NCI-H748 (cell line): ENCODE measurements at regions not wholly inside any gene's neighbourhood (a gene's known extent, or its start where the extent isn't known, plus 50 kb on each side); places are given as distances from the start of the nearest gene placed in this dataset.
"Not testable (repeated sequence)": the region's sequence is repeated elsewhere in the genome, so short reads cannot be mapped to it uniquely, and the experiment has no call there.

ENCODE experiments used
- DNase-seq: peaks from one replicate; lab custom pipeline; 2025; ENCODE audit not compliant: unreplicated experiment; lab: John Stamatoyannopoulos, UW

DNA sequence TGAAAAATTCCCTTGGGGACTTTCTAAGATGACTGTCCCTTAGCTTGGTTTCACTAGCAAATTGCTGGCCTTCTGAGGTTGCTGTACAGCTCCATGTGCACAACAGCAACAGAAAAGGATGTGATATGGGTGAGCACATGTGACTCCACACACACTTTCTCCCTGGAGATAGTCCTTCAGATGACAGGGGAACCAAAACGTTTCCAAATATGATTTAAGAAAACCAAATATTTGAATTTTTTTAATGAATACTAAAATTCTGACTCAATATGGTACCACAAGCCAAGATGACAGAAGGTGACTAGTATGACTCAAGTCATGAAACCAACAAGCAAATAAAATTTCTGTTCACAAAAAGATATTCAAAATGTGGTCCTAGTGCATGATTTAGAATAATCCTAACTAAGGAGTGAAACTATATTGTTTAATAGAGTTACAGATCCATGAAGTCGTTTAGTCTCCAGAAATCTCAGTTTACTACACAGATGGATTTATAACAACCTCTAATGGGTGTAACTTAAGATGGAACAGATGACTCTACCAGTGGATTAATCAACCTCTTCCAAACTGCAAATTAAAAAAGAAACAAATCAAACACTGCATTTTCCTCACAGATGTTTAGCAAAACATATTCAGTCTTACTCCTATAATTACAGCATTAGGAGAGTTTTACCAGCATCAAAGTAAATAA, 144.8 kb upstream of the PIK3R1 start:
- DNase-seq = peak; percentile 26

DNA sequence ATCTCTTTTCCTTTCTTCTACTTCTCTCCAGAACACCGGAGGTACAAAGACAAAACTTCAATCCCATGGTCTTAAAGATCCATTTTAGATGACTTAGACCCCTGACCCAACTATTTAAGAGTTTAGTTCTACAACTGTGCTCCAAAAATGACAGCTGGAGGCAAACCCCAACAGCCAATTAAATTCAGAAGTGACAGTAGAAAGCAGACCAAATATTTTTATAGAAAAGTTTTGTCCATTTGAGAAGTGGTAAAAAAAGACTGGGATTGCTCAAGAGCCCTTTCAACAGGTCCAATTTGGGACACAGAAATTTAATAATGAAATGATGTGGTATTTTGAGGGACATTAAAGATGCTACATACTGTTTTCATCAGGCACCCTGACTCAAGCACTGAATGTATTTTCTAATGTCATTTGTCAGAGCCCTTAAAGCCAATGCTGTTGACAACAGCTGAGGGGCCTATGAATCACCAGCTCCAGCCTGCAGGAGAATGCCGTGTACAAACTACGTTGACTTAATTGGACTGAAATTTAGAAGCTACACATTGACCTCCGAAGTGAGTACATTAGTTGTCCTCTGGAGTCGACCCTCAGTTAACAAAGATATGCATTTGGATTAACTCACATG, 147.5 kb upstream of the PIK3R1 start:
- no peak for DNase-seq

DNA sequence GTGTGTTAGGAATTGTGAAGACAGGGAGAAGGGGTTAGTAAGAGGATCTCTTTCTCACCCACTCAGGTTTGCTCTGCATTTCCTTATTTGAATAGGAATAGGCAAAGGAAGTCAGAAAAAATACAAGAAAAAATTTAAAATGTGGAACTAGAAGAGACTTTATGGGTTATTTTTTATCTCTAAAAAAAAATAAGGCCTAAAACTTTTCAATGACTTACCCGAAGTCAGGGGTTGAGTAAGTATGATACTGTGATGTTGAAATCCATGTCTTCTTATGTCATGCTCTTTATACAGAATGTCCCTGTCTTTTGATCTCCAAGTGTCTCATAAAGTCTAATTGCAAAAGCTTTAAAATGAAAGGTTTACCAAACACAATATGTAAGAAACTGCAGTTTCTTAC, 148.3 kb upstream of the PIK3R1 start:
- no peak for DNase-seq

DNA sequence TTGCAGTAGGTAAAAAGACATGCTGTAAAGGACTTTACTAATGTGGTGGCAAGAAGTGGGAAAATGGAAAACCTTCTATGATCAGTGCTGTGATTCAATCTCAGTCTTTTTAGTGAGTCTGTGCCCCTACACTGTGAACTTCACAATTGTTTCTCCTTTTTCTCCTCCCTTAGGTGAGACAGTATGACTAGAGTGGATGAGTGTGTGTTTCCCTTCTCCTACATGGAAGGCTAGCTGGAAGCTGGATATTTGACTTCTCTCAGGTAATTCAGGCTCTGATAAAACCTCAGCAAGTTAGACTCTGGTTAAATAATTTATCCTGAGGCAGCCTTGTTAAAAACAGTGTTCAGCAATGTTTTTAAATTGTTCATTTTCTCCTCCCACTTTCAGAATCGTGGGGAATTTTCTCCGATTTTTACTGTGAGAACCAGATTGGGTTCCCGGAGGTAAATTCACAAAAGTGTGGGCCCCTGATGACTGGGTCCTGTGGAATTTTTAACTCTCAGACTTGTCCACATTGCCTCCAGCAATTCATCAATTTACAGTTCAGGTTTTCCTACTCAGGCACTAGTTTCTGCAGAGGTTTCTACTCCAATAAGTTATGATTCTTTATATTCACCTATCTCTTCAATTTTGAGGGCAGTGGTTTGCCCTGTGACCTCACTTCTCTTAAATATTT, 149.1 kb upstream of the PIK3R1 start:
- DNase-seq = no peak

DNA sequence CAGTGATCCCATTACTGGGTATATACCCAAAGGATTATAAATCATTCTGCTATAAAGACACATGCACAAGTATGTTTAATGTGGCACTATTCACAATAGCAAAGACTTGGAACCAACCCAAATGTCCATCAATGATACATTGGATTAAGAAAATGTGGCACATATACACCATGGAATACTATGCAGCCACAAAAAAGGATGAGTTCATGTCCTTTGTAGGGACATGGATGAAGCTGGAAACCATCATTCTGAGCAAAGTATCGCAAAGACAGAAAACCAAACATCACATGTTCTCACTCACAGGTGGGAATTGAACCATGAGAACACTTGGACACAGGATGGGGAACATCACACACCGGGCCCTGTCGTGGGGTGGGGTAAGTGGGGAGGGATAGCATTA, 150.2 kb upstream of the PIK3R1 start:
- not testable (repeated sequence) for DNase-seq

DNA sequence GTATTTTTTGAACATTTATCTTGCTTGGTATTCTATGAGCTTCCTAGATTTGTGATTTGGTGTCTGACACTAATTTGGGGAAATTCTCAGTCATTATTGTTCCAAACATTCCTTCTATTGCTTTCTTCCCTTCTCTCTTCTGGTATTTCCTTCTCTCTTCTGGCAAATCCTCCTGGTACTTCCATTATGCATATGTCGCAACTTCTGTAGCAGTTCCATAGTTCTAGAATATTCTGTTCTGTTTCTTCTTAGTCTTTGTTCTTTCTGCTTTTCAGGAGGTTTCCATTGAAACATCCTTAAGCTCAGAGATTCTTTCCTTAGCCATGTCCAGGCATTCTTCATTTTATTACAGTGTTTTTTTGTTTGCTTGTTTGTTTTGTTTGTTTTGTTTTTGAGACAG, 155.2 kb upstream of the PIK3R1 start:
- DNase-seq = no peak

DNA sequence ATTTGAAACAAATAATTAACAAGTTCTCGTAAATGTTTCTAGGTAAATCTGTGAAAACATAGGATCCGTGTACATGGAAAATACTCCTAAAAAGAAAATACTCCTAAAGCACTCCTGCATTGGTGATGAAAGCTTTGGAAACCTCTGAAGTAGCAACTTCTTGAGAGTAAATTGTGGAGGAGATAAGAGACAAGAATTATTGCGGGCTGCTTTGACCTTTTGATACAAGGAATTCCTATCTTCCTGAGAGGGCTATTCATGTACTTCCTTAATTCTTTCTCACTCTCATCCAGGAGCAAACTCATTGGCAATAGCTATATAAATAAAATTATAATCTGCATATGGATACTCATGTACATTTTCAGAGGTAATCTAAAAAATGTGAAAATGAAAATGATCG, 158.4 kb upstream of the PIK3R1 start:
- no peak for DNase-seq

DNA sequence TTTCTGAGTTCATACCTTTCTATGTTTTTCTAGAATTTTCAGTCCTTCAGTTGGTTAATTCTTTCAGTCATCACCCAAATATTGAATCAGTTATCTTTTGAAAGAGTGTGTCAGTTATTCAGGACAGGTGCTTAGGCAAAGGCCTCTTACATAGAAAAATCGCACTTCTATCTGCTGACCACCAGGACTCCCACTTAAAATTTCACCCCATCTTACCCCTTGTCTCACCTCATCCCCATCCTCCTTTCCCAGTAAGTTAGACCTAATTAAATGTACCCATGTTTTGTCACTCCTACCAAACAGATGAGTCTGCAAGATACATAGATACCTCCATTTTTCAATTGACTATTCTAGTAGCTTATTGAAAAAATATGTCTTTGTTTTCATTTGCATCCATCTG, 159.9 kb upstream of the PIK3R1 start:
- no peak for DNase-seq

DNA sequence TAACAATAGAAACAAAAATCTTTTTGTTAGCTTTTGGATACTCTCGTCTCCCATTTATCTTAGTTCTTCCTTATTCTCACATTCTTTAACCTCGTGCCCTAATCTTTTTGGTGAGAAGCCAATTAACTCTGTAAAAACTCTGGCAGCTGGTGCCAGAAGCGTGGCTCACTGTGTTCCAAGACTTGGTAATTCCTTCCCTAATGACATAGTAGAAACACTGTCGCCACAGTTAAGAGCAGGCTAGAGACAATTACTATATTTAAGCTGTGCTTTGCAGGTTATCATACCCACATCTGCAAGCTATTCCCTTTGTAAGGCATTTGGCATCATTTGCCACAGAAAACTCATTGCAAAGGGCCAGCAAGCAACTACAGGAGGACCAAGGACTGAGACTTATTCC, 160.9 kb upstream of the PIK3R1 start:
- no peak for DNase-seq

DNA sequence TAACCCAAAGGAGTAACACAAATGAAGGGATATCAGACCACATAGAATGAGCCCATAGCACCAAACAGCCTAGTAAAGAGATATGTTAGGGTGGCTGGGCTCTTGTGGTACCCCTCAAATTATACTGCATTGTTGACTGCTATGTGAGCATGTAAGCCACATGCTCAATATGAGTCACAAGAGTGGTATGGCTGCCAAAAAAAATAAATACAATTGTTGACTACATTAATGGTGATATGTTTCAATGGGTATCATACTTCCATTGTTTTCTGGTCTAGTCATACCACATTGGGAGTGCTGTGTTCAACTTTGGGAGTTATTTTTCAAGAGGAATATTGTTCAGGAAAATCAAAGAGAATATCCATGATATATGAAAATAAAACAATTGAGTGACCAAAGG, 162.4 kb upstream of the PIK3R1 start:
- DNase-seq = no peak

DNA sequence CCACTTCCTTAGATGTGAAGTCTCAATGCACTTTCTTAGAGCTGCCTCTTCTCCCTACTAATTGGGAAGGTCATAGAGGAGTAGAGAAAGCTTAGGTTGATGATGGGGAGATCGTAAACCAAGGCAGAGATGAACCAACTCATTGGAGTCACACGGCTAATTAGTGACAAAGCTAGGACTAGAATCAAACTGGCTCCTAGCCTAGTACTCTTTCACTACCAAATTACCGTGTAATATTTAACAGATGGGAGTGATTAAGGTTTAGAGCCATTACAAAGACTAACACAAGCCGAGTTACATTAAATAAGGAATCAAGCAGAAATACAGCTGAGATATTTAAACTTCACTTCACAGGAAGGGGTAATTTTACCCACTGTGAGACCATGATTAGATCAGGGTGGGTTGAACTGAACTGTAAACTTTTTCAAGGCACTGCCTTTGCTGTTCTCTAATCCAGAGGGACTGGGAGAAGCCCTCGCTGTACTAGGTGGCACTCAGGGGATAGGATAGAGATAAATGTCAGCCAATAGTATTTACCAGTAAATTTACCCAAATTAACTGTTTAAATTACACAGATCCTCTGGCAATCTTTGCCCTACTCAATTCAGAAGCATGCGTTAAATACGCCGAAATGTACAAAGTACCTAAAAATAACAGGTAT, 166.4 kb upstream of the PIK3R1 start:
- DNase-seq = no peak

DNA sequence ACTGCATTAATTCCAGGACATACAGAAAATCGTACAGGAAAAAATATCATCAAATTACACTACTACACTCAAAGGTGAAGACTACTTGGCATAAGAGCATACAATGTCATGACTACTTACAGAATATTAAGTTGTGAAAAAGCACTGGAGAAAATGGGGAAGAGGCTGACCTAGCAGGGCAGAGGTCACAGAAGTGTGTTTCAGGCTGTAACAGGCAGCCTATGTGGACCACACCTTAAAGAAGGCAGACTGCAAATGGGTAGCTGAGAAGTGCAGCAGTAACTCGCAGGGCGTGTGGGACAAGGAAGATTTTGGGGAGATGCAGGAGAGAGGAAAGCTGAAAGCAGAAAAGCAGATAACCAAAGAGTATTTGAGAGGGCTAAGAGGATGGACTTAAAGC, 167.0 kb upstream of the PIK3R1 start:
- no peak for DNase-seq

DNA sequence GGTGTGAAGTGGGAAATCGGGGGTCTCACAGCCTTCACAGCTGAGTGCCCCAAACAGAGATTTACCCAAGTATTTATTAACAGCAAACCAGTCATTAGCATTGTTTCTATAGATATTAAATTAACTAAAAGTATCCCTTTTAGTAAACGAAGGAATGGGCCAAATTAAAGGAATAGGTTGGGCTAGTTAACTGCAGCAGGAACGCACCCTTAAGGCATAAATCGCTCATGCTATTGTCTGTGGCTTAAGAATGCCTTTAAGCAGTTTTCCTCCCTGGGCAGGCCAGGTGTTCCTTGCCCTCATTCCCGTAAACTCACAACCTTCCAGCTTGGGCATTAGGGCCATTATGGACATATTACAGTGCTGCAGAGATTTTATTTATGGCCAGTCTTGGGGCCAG, 167.5 kb upstream of the PIK3R1 start:
- peak; percentile 25 for DNase-seq

DNA sequence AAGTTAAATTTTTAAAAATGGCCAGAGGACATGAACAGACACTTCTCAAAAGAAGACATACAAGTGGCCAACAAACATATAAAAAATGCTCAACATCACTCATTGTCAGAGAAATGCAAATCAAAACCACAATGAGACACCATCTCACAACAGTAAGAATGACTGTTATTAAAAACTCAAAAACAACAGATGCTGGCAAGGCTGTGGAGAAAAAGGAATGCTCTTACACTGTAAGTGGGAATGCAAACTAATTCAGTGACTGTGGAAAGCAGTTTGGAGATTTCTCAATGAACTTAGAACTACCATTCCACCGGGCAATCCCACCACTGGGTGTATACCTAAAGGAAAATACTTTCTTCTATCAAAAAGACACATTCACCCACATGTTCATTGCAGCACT, 168.5 kb upstream of the PIK3R1 start:
- DNase-seq = no peak

DNA sequence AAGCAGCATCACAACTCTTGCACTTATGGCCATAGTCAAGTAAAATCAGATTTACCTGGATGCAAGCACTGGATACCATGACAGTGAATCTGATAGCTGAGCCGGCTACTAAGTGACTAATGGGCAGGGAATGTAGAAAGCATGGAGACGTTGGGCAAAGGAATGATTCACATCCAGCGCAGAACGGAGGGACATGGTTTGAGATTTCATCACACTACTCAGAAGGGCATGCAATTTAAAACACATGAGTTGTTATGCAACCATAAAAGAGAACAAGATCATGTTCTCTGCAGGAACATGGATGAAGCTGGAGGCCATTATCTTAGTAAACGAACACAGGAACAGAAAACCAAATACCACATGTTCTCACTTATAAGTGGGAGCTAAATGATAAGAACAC, 169.1 kb upstream of the PIK3R1 start:
- no peak for DNase-seq

DNA sequence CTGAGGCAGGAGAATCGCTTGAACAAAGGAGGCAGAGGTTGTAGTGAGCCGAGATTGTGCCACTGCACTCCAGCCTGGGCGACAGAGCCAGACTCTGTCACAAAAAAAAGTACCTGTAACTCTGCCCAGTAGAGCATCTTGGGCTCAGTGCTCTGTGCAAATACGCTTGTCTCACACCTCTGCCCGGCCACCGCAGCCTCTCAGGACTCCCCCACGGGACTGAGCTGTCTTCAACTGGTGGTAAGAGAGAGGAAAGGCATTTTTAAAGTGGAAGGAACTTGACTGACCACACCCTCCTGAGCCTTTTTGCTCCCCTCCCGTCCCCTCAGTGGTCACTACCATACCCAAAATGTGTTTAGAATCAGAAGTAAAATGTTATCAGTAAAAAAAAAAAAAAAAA, 174.3 kb upstream of the PIK3R1 start:
- DNase-seq = no peak

DNA sequence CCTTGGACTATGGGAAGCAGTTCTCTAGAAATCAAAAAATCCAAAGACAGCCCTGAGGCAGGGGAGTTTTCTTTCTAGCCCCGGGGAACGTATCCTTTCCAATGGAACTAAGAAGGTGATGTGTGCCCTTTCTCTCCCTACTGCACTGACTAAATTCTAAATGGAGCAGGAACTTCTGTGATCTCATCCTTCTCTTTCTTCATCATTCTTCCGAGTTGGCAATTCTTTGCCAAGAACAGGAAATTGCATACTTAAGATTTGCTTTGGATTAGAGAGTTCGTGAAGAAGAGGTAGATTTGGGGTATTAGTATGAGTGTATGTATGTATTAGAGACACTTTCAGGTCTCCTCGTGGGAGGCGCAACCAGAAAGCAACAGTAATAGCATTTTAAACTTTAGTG, 178.0 kb upstream of the PIK3R1 start:
- no peak for DNase-seq

DNA sequence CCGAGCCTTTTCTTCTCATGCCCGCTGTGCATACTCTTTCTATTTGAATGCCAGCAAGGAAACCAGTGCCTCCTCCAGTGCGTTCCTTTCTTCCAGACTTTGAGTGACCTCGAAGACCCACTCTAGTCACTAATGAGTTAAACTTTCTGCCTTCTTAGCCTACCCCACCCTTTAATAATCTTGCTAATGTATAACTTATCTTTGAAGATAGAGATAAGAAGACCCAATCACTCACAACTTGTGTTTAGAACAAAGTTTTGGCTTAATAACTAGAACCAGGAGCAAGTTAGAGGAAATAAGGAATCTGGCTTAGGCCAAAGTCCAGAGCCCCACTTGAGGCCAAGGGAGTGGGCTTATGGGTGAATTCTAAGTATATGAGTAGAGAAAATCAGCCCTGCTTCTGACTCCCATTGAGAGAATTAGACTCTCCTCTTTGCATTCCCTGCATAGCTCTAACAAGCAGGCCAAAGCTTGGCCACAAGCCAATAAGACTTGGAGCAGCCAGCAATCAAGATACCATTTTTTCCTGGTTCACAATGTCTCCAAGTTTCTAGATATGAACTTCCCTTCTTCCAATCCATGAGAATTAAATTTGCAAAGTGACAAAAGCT, 181.5 kb upstream of the PIK3R1 start:
- no peak for DNase-seq

DNA sequence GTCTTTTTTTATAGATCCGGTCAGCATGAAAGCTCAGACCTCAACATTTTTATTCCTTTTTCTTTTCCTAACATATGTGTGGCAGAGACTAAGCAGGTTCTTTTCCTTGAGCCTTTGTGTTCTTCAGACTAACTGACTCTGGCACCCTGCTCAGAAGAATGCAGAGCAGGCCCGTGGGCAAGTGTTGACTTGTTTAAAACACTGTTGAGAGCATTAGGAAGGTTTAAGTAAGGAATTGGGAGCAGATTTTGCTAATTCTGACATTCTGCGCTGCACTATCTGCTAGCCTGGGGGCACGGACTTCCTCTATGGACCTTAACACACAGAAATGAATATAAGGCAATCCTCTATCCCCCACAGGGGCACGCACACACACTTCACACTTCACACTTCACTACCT, 182.5 kb upstream of the PIK3R1 start:
- DNase-seq = no peak

DNA sequence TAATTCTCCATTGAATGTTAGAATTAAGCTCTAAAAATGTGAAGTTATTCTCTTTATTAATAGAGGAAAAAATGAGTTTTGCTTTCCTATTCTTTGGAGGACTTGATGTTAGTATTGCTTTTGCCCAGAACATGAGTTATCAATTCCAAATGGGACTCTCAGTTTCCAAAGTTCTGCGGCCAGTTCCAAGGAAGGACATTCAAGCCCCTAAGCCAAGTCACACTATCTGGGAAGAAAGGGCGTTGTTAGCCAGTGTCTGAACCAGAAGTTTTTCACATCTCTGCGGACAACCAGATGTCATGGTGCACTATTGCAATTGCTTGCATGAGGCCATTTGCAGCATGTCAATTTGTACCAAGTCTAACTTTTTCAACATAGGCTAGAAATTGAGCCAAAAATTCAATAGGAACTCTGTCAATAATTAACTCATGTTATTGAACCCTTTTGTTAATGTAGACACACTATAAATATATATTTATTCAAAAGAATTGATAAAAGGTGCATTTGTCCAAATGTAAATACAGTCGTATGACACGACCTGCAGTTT, 183.3 kb upstream of the PIK3R1 start:
- no peak for DNase-seq

DNA sequence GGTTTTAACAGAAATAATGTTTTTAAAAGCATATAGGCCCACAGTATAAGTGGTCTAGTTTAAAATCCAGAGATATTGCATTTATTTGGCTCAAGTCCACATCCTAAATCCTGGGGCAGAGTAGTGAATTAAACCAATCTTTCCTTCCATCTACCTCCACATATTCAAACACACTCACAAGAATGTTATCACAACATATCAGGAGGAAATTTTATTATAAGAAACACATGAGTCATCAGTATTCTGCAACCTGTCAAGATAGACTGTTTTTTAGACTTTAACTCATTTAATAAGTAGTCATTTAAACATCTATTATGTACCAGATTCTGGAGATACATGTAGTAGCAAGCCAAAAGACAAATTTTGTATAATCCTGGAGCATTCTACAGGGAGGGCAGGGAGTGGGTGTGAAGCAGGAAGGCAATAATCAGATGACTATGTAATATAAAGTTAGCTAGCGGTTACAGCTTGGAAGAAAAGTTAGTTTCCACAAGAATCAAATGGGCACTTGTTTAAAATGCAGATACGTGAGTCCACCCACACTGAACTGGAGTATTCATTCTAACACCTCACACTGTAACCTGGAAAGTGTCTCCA, 187.3 kb upstream of the PIK3R1 start:
- no peak for DNase-seq
